ENCODE measurements at regions not wholly inside any gene's neighbourhood (a gene's known extent, or its start where the extent isn't known, plus 50 kb on each side); places are given as distances from the start of the nearest gene placed in this dataset.

- TF ChIP-seq EZH2phosphoT487 (IDR thresholded peaks at IDR 0.05; ENCODE audit: borderline replicate concordance, low read length): no peak
- TF ChIP-seq CTCF (IDR thresholded peaks at IDR 0.05; ENCODE audit: low read depth, low read length, poor library complexity, severe bottlenecking): peak; percentile 25
Observed at GRCh38 chr5:118593003-118593328, 395.4 kb downstream of the DTWD2 start.
